Glutamatergic neuron (in vitro differentiated cells): ENCODE measurements at regions not wholly inside any gene's neighbourhood (a gene's known extent, or its start where the extent isn't known, plus 50 kb on each side); places are given as distances from the start of the nearest gene placed in this dataset.

Experiments used
- DNase-seq: peaks from one replicate; pipeline ENCODE4 v3.0.0; 2022
- H3K27ac Mint-ChIP-seq: one replicate; pipeline ENCODE4 v1.8.0; 2020; ENCODE audit warnings: mild to moderate bottlenecking, mixed read lengths, inconsistent platforms; ENCODE audit not compliant: unreplicated experiment
- H3K27me3 Mint-ChIP-seq: one replicate; pipeline ENCODE4 v1.8.0; 2020; ENCODE audit warnings: mild to moderate bottlenecking, moderate library complexity, mixed read lengths, inconsistent platforms; ENCODE audit not compliant: unreplicated experiment
- H3K36me3 Mint-ChIP-seq: one replicate; pipeline ENCODE4 v1.8.0; 2020; ENCODE audit warnings: mild to moderate bottlenecking, mixed read lengths, inconsistent platforms; ENCODE audit not compliant: unreplicated experiment
- H3K4me1 Mint-ChIP-seq: one replicate; pipeline ENCODE4 v1.8.0; 2020; ENCODE audit warnings: mild to moderate bottlenecking, low read depth, mixed read lengths, inconsistent platforms; ENCODE audit not compliant: unreplicated experiment
- H3K4me3 Mint-ChIP-seq: one replicate; pipeline ENCODE4 v1.8.0; 2020; ENCODE audit warnings: mild to moderate bottlenecking, mixed read lengths, inconsistent platforms; ENCODE audit not compliant: unreplicated experiment
- H3K9me3 Mint-ChIP-seq: one replicate; pipeline ENCODE4 v1.8.0; 2020; ENCODE audit warnings: mild to moderate bottlenecking, moderate library complexity, mixed read lengths, inconsistent platforms; ENCODE audit not compliant: unreplicated experiment
- TF ChIP-seq, protein P1 (sequence below): fragments of 200-600 bp; sonication (generic); IDR thresholded peaks from one replicate; pipeline ENCODE4 v1.5.0; 2021; ENCODE audit not compliant: partially characterized antibody, unreplicated experiment

- no peak for DNase-seq
Measured at GRCh38 chr1:189868021-189868420, 609.6 kb downstream of the BRINP3 start.

GRCh38 chr1:189874715-189875435 lies 602.8 kb downstream of the BRINP3 start:
- Mint-ChIP-seq H3K4me3 (no peak overlapping the region), H3K27me3 (no peaks in the 10 kb centered on the region), H3K4me1 (peaks cover 6% of the 10 kb centered on the region), H3K9me3 (peaks cover 3% of the 10 kb centered on the region), H3K36me3 (no peaks in the 10 kb centered on the region), H3K27ac (no peak overlapping the region)
- TF ChIP-seq, protein P1, sequence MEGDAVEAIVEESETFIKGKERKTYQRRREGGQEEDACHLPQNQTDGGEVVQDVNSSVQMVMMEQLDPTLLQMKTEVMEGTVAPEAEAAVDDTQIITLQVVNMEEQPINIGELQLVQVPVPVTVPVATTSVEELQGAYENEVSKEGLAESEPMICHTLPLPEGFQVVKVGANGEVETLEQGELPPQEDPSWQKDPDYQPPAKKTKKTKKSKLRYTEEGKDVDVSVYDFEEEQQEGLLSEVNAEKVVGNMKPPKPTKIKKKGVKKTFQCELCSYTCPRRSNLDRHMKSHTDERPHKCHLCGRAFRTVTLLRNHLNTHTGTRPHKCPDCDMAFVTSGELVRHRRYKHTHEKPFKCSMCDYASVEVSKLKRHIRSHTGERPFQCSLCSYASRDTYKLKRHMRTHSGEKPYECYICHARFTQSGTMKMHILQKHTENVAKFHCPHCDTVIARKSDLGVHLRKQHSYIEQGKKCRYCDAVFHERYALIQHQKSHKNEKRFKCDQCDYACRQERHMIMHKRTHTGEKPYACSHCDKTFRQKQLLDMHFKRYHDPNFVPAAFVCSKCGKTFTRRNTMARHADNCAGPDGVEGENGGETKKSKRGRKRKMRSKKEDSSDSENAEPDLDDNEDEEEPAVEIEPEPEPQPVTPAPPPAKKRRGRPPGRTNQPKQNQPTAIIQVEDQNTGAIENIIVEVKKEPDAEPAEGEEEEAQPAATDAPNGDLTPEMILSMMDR, result no peak
- DNase-seq, result no peak

More at GRCh38 chr1:189868021-189868420, 609.6 kb downstream of the BRINP3 start:
- TF ChIP-seq, protein P1, result no peak
- Mint-ChIP-seq H3K4me1 (no peaks in the 10 kb centered on the region), H3K4me3 (no peak overlapping the region), H3K27me3 (no peaks in the 10 kb centered on the region), H3K36me3 (no peaks in the 10 kb centered on the region), H3K27ac (no peak overlapping the region), H3K9me3 (no peaks in the 10 kb centered on the region)

- Mint-ChIP-seq H3K4me3 (no peak overlapping the region), H3K36me3 (no peaks in the 10 kb centered on the region), H3K27me3 (no peaks in the 10 kb centered on the region), H3K27ac (no peak overlapping the region), H3K4me1 (peaks cover 6% of the 10 kb centered on the region), H3K9me3 (peaks cover 3% of the 10 kb centered on the region)
- DNase-seq, result no peak
- TF ChIP-seq, protein P1, result no peak
Measured at GRCh38 chr1:189880135-189880534, 597.5 kb downstream of the BRINP3 start.

DNA sequence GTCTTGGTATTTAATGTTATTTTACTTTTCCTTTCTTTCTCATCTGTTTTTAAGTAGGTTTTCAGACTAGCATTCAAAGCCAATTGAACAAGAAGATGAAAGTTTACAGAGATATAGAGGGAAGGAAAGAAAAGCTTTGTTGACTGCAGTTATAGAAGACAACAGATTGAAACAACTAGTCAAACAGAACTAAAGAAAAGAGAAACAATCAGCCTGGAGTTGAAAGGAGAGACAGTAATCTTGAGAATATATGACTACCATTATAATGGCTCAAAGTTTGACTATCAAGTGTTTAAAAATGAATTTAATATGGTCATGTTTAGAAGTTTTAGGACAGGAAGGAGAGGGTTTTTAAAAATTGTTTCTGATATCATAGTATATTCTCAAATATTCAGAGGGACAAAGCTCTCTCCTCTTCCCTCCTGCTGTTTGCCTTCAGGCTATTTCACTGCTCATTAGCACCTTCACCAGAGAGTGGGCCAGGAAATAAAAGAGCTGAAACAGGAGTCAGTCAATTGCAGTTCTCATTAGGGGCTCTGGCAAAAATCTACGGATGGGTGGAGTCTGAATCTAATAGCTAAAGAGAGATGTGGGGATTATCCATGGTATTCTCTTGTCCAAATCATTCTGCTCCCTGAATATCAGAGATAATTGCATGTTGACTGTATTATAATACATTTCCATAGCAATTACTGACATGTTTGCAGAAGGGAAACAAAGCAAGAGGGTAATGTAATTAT lies 577.8 kb downstream of the BRINP3 start:
- peaks cover 11% of the 10 kb centered on the region for H3K4me1 Mint-ChIP-seq
- no peaks in the 10 kb centered on the region for H3K36me3 Mint-ChIP-seq
- H3K27ac Mint-ChIP-seq, result peak overlapping the region; percentile 9
- no peak overlapping the region for H3K4me3 Mint-ChIP-seq
- TF ChIP-seq, protein P1, result no peak
- DNase-seq, result no peak
- no peaks in the 10 kb centered on the region for H3K27me3 Mint-ChIP-seq
- H3K9me3 Mint-ChIP-seq, result no peaks in the 10 kb centered on the region

DNA sequence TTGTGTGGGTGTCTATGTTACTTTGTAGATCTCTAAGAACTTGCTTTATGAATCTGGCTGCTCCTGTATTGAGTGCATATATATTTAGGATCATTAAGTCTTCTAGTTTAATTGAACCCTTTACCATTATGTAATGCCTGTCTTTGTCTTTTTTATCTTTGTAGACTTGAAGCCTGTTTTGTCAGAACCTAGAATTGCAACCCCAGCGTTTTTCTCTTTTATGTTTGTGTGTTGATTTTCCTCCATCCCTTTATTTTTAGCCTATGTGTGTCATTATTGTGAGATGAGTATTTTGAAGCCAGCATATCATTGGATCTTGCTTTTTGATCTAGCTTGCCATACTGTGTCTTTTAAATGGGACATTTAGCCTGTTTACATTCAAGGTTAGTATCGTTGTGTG lies 573.2 kb downstream of the BRINP3 start:
- DNase-seq, result no peak
- Mint-ChIP-seq H3K36me3 (no peaks in the 10 kb centered on the region), H3K27ac (no peak overlapping the region), H3K4me3 (no peak overlapping the region), H3K9me3 (no peaks in the 10 kb centered on the region), H3K4me1 (peaks cover 8% of the 10 kb centered on the region), H3K27me3 (no peaks in the 10 kb centered on the region)
- TF ChIP-seq, protein P1, result no peak
